Right lobe of liver (tissue), 4 donors: ENCODE measurements at regions not wholly inside any gene's neighbourhood (a gene's known extent, or its start where the extent isn't known, plus 50 kb on each side); places are given as distances from the start of the nearest gene placed in this dataset.

ENCODE experiments used
- CTCF ChIP-seq, 4 donors: fragments of 200-600 bp in 3 of 4; fragments of 450-650 bp in 1 of 4; IDR thresholded peaks; one replicate each; pipeline versions ENCODE4 v1.5.1 to v1.8.0; 2016 to 2022; ENCODE audit warnings: antibody characterized with exemption in 4 of 4, mild to moderate bottlenecking in 2 of 4
- POLR2A ChIP-seq: fragments of 450-650 bp; IDR thresholded peaks from one replicate; pipeline ENCODE4 v1.6.1; 2017; ENCODE audit warnings: antibody characterized with exemption, mild to moderate bottlenecking
- donor health status: DM: no; HTN: no; CAD: no.
- donor health status: DM: no; HTN: no; CAD: no.
- donor health status: DM: no; HTN: yes; CAD: no.

DNA sequence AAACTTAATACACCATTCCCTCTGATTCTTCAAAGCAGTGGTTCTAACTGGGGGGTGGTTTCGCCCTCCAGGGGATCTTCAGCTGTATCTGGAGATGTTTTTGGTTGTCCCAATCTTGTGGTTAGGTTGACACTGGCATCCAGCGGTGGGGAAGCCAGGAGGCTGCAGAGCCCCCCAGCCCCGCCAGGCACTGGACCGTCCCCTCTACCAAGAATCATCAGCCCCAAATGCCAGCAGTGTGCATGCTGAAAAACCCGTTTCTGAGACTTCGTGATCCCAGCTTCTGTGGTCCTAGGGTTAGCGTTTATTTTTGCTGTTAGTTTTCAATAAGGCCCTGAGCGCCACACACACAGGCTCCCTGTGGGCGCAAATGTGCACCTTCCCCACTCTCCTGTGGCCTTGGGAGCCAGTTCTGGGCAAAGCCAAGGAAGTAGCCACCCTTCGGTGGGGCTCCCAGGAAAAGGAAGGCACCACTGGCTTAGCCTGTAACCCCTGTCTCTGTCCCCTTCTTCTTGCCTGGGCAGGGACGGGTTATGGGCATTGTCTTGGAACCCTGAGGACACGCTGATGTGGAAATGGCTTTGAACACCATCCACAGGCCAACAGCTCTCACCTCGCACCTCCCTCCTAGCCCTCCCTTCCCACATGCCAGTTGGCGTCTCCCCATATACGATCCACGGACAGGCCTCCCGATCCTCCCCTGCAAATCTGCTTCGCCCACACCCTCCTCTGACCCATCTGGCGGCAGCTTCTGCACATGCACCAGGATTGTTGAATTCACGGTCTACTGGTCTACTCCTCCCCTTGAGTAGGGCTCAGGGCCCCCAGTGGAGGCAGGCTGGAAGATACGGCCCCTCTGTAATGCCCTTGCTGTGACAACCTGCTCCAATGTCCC is 71.4 kb upstream of the CCND1 start:
- no peak for TF ChIP-seq CTCF (IDR thresholded peaks at IDR 0.05)
- TF ChIP-seq POLR2A: no peak
